Osteoblast (primary cell): ENCODE measurements at regions not wholly inside any gene's neighbourhood (a gene's known extent, or its start where the extent isn't known, plus 50 kb on each side); places are given as distances from the start of the nearest gene placed in this dataset.

Experiments used
- DNase-seq: peaks from one replicate; pipeline ENCODE4 v3.0.0; 2011; ENCODE audit warnings: low spot score, mixed read lengths; ENCODE audit not compliant: insufficient read length; ENCODE audit errors: missing footprints
- H2AFZ ChIP-seq: 2 replicates; pipeline ENCODE4 v1.6.0; 2011; ENCODE audit warnings: mild to moderate bottlenecking, low read length
- H3K27ac ChIP-seq: 2 replicates; pipeline ENCODE4 v1.5.1; 2011; ENCODE audit warnings: mild to moderate bottlenecking, low read depth, low read length, moderate library complexity
- H3K27me3 ChIP-seq: 2 replicates; pipeline ENCODE4 v1.6.0; 2012; ENCODE audit warnings: mild to moderate bottlenecking, control low read depth, inconsistent platforms, low read length, moderate library complexity; ENCODE audit not compliant: insufficient read depth
- H3K36me3 ChIP-seq: 2 replicates; pipeline ENCODE4 v1.5.1; 2011; ENCODE audit warnings: mild to moderate bottlenecking, low read length, control low read depth, moderate library complexity; ENCODE audit not compliant: insufficient read depth
- H3K4me1 ChIP-seq: 2 replicates; pipeline ENCODE4 v1.5.1; 2011; ENCODE audit warnings: mild to moderate bottlenecking, low read length, control low read depth, moderate library complexity; ENCODE audit not compliant: insufficient read depth
- H3K4me2 ChIP-seq: 2 replicates; pipeline ENCODE4 v1.6.0; 2011; ENCODE audit warnings: mild to moderate bottlenecking, low read length; ENCODE audit not compliant: insufficient read depth
- H3K4me3 ChIP-seq: fragments of 200-600 bp; sonication (generic); 3 replicates; pipeline ENCODE4 v1.5.1; 2012; ENCODE audit warnings: mild to moderate bottlenecking, low read length, inconsistent platforms; ENCODE audit not compliant: insufficient read depth
- H3K79me2 ChIP-seq: 2 replicates; pipeline ENCODE4 v1.6.0; 2012; ENCODE audit warnings: mild to moderate bottlenecking, low read length, control low read depth, inconsistent platforms; ENCODE audit not compliant: insufficient read depth
- H3K9me3 ChIP-seq: 2 replicates; pipeline ENCODE4 v1.5.1; 2011; ENCODE audit warnings: low read depth, low read length, control low read depth
- H4K20me1 ChIP-seq: 2 replicates; pipeline ENCODE4 v1.6.0; 2012; ENCODE audit warnings: mild to moderate bottlenecking, low read length, control low read depth; ENCODE audit not compliant: insufficient read depth
- CTCF ChIP-seq: IDR thresholded peaks from 2 replicates; pipeline ENCODE4 v1.5.1; 2011; ENCODE audit warnings: mild to moderate bottlenecking, low read depth, low read length, moderate library complexity; ENCODE audit errors: extremely low read depth

- TF ChIP-seq CTCF, result no peak
- no peak for DNase-seq
Measured at GRCh38 chr6:137804637-137805036, 62.4 kb upstream of the TNFAIP3 start.

GRCh38 chr6:137805622-137806021, 61.4 kb upstream of the TNFAIP3 start:
- TF ChIP-seq CTCF, result no peak
- no peak for DNase-seq
- Histone ChIP-seq H3K36me3 (no peaks in the 10 kb centered on the region), H3K9me3 (no peaks in the 10 kb centered on the region), H2AFZ (no peak overlapping the region), H3K27me3 (no peaks in the 10 kb centered on the region), H4K20me1 (no peaks in the 10 kb centered on the region), H3K4me1 (peaks cover 14% of the 10 kb centered on the region), H3K4me2 (no peak overlapping the region), H3K4me3 (no peak overlapping the region), H3K79me2 (no peaks in the 10 kb centered on the region), H3K27ac (no peak overlapping the region)

More at GRCh38 chr6:137804637-137805036, 62.4 kb upstream of the TNFAIP3 start:
- no peak overlapping the region for H3K4me3 ChIP-seq
- no peak overlapping the region for H3K4me2 ChIP-seq
- H3K36me3 ChIP-seq, result no peaks in the 10 kb centered on the region
- H2AFZ ChIP-seq, result peak overlapping the region; percentile 44
- H3K79me2 ChIP-seq, result no peaks in the 10 kb centered on the region
- H3K4me1 ChIP-seq, result peaks cover 14% of the 10 kb centered on the region
- no peaks in the 10 kb centered on the region for H3K9me3 ChIP-seq
- H3K27ac ChIP-seq, result no peak overlapping the region
- H3K27me3 ChIP-seq, result no peaks in the 10 kb centered on the region
- no peaks in the 10 kb centered on the region for H4K20me1 ChIP-seq

GRCh38 chr6:137806914-137807682, 60.0 kb upstream of the TNFAIP3 start:
- no peak overlapping the region for H3K27ac ChIP-seq
- peaks cover 23% of the 10 kb centered on the region for H3K4me1 ChIP-seq
- H3K9me3 ChIP-seq, result no peaks in the 10 kb centered on the region
- no peak for DNase-seq
- H4K20me1 ChIP-seq, result no peaks in the 10 kb centered on the region
- H3K4me3 ChIP-seq, result no peak overlapping the region
- no peaks in the 10 kb centered on the region for H3K36me3 ChIP-seq
- no peaks in the 10 kb centered on the region for H3K79me2 ChIP-seq
- no peak overlapping the region for H2AFZ ChIP-seq
- no peaks in the 10 kb centered on the region for H3K27me3 ChIP-seq
- H3K4me2 ChIP-seq, result no peak overlapping the region
- no peak for TF ChIP-seq CTCF

- no peaks in the 10 kb centered on the region for H3K9me3 ChIP-seq
- no peaks in the 10 kb centered on the region for H3K27me3 ChIP-seq
- no peak overlapping the region for H3K4me3 ChIP-seq
- no peak for DNase-seq
- no peaks in the 10 kb centered on the region for H3K36me3 ChIP-seq
- TF ChIP-seq CTCF, result no peak
- H3K27ac ChIP-seq, result no peak overlapping the region
- H3K4me1 ChIP-seq, result peaks cover 23% of the 10 kb centered on the region
- no peaks in the 10 kb centered on the region for H4K20me1 ChIP-seq
- no peak overlapping the region for H3K4me2 ChIP-seq
- H2AFZ ChIP-seq, result no peak overlapping the region
- no peaks in the 10 kb centered on the region for H3K79me2 ChIP-seq
Measured at GRCh38 chr6:137808191-137808590, 58.9 kb upstream of the TNFAIP3 start.
